Cerebellar cortex (tissue), 1 donor: ENCODE measurements at regions not wholly inside any gene's neighbourhood (a gene's known extent, or its start where the extent isn't known, plus 50 kb on each side); places are given as distances from the start of the nearest gene placed in this dataset.

Experiments used
- DNase-seq: peaks from one replicate; pipeline ENCODE4 v3.0.0-alpha.2; 2015; ENCODE audit warnings: low spot score

DNA sequence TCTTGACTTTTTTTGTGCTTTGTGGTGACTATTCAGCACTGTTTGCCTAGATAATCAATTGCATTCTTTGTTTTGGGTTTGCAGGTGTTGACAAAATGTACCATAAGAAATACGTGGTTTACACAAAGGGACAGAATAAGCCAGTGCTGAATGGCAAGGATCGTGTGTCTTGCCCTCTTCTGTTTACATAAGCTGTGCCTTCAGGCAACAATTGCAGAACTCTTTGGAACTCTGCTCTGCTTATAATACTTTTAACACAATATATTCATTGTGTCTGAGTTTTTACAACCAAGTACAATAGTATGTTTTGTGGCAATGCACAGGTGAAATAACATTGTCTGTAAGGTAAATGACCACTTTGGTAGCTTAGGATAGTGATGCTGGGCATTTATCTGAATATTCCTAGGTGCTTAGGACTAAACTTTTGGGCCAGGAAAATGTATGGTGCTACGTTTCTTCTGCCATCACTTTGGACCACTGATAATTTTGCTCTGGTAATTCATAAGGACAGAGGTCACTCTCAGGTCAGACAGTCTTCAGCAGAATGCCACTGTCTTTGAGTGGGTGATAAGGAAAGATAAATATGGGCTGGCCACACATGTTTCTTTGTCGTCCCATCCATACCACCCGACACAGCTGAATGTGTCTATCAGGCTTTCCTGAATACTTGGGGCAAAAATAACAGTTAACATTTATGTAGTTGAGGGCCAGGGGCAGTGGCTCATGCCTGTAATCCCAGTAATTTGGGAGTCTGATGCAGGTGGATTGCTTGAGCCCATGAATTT, 344.6 kb upstream of the IMPG1 start:
- DNase-seq = no peak

DNA sequence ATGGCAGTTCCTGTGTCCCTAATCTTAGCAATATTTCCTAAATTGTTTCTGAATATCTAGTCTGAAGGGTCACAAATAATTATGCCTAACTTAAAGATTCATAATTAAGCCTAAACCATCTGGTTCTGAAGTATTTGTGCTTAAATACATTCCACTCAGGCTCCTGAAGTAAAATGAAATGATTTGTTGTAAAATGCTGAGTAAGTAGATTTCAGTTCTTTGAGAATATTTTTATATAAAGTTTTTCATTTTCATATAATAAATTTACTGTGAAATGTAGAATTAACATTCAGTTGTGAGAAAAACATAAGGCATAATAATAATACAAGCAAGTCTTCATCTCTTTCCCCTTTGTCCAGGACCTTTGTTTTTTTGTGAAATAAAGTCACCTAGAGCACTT, 330.6 kb upstream of the IMPG1 start:
- DNase-seq = no peak

DNA sequence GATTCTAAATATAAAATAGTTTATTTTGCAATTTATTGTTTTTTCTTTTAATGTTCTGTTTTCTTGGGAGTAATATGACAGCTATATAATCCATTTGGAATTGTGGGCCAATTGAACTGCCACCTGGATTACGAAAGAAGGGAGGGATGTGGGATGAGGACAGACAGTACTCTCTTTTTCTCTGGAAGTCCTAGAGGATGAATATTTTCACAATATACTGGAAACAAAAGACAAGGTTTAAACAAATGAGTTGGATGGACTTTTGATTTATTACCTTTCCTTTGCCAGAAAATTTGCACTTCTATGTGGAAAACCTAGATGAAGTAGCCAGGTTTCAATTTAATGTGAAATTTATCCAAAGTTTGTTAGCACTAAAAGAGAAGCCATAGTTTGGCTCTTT, 325.5 kb upstream of the IMPG1 start:
- DNase-seq = no peak

DNA sequence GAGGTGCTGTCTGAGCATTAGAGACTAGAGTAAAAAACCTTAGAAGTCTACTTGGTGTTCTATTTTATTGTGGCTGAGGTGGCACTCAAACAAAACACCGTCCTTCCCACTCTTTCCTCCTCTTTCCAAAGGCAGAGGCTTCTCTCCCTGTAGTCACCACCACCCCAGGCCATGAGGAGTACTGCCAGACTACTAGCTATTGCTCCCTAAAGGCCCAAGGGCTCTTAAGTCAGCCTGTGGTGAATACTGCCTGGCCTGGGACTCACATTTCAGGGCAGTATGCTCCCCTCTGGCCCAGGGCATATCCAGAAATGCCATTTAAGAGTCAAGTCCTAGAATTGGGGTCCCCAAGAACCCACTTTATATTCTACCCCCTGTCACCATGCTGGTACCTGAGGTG, 309.7 kb upstream of the IMPG1 start:
- DNase-seq = no peak

DNA sequence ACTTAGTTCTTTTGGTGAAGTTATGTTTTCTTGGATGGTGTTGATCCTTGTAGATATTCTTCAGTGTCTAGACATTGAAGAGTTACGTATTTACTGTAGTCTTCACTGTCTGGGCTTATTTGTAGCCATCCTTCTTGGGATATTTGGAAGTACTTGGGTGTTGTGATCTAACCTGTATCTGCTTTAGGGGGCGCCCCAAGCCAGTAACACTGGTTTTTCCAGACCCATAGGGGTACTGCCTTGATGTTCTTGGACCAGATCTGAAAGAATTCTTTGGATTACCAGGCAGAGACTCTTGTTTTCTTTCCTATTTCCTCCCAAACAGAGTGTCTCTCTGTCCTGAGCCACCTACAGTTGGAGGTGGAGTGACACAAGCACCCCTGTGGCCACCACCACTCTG, 309.1 kb upstream of the IMPG1 start:
- DNase-seq = no peak

DNA sequence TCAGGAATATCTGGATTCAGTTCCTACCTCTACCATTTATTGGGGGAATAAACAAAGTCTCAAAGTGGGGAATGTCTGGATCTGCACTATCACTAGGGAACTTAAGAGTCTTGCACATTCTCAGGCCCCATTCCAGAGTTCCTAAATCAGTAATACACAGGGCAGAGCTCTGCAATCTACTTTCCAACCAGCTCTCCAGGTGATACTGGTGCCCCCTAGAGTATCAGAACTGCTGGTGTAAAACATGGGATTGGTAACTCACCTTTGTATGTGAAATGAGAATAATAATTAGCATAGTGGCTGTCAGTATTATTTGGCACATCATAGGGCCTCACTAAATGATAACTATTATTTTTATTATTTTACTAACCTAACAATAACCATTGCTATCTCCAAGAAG, 278.8 kb upstream of the IMPG1 start:
- no peak for DNase-seq

DNA sequence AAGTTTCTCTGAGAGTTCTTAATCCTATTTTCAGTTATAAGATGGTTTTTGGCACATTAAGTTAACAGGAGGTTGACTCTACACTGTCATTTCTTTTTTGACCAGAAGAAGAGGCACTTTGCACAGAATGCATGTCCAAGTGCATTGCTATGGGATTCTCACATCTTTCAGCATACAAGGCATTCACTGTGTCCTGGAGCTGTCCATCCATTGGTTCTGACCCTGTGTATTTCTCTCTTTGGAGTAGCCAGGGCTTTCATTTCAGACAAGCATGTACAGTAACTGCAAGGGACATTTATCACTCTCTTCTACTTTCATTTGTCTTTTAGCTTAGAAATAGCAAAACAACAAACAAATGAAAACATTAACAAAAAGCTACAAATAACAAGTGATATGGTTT, 275.1 kb upstream of the IMPG1 start:
- no peak for DNase-seq

DNA sequence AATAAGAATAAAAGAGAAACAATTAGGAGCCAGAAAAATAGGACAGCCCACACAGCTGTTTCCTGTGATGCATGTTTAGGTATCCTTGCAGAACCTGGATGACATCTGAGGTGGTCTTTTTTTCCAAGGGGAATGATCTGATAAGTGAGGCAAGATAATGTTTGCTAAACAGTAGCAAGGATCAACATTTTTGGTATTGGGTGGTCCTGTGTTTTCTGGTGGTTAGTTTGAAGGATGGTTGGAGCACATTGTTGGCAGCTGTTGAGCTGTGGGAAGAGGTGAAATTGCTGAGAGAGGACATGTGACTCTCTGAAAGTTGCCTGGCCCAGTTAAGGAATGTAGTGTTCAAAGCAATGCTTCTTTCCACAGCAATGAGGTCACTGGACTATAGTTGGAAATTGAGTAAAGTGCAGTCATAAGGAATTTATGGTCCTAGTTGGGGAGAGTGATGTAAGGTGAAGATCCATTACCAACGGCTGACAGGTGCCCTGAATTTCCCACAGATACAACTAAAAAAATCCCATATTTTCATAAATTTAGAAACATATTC, 270.2 kb upstream of the IMPG1 start:
- DNase-seq = no peak

DNA sequence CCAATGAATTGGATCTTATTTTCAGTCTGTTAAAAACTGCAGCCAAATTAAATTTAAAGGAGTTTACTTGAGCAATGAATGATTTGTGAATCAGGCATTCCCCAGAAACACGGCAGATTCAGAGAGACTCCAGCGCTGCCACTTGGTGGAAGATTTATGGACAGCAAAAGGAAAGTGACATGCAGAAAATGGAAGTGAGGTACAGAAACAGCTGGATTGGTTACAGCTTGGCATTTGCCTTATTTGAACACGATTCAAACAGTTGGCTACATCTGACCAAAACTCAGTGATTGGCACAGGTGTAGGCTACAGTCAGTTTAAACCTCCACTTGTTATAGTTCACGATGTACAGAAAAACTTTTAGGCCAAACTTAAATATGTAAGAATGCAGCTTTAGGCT, 257.6 kb upstream of the IMPG1 start:
- DNase-seq = no peak

DNA sequence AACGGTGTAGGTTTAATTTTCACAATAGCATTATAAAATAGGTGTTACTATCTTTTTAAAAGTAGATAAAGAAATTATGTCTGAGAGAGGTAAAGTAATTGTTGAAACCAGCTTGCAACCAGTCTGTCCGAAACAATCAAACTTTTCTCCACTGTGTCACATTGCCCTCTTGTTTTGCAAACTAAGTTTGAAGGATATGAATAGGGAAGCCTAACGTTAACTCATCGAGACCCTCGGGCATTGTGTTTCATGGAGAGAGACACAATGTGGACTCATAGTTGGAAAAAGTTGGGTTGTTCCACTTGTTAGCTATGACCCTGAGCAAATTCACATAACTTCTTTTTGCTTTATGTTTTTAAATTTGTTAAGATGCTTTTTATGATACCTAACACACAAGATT, 254.4 kb upstream of the IMPG1 start:
- no peak for DNase-seq
